Urothelium cell line (cell line): ENCODE measurements at regions not wholly inside any gene's neighbourhood (a gene's known extent, or its start where the extent isn't known, plus 50 kb on each side); places are given as distances from the start of the nearest gene placed in this dataset.
A peak's percentile ranks its signal among the peaks of the same experiment; 100 is the strongest.

Experiments
- DNase-seq: peaks from one replicate; pipeline ENCODE4 v3.0.0; 2011; ENCODE audit warnings: low spot score, mixed read lengths
- FAIRE-seq: peaks from 2 replicates; lab custom pipeline; 2011; peaks lifted over from hg19 to GRCh38; lab: Jason Lieb, UNC

DNA sequence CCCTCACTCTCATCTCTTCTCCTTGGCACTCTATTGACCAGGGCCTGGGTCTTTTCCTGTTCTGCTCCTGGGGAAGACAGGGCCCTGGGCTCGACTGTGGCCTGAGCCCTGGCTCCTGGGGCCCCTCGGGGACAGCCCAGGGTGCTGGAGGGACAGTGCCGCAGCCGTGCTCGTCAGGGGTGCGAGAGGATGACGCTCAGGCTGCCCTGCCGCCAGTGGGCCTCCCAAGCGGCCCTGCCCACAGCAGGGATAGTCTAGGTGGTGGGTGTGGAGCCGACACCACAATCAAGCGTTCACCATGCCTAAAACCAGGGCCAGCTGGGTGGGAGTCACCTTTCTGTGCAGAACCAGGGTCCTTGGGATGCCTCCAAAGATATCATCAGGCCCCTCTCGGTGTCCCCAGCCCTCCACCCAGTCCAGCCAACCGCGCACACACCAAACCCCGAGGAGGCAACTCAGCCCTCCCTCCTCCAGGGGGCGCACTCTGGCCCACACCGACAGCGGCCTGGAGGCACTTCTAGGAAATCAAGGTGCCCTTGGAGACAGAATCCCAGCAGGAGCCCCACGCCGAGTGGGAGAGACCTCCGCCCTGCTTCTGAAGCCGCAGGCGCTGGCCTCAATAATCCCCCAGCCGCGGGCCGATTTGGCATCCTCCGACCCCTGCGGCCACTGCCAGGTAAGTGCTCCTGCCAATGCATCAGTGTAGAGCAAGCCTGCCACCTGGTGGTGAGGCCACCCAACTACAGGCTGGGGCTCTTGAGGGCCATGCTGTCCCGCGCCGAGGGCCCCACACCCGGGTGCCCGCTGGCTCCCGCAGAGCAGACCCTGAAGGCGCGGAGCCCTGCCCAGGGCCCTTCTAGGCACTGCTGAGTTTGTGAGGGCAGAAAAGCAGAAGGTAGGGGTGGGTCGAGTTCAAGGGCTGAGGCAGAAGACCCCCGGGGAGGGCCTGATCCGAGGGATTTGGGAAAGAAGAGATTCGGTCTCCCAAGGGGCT, 496.4 kb downstream of the BUD13 start:
- peak; percentile 97 for FAIRE-seq
- peak; percentile 90 for DNase-seq

- DNase-seq = peak; percentile 69
- FAIRE-seq = no peak
These were observed 497.2 kb downstream of the BUD13 start for GRCh38 chr11:116275635-116276034.

DNA sequence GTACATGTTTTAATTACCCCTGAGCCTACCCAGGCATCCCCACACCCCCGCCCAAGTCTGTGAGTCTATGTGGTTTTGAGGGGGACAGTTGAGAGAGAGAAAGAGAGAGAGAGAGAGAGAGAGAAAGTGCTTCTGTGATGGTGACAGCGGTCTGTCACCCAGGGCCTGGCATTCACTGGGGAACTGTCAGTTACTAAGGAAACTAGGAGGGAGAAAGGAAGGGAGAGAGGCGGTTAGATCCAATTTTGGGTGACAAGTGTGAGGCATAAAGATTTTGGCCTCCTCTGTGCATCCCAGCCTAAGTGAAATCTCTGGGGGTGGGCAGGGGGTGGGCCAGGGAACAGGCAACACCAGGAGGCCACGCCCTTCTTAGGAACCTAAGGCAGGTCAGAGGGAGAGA, 498.3 kb downstream of the BUD13 start:
- DNase-seq = no peak
- FAIRE-seq = no peak

DNA sequence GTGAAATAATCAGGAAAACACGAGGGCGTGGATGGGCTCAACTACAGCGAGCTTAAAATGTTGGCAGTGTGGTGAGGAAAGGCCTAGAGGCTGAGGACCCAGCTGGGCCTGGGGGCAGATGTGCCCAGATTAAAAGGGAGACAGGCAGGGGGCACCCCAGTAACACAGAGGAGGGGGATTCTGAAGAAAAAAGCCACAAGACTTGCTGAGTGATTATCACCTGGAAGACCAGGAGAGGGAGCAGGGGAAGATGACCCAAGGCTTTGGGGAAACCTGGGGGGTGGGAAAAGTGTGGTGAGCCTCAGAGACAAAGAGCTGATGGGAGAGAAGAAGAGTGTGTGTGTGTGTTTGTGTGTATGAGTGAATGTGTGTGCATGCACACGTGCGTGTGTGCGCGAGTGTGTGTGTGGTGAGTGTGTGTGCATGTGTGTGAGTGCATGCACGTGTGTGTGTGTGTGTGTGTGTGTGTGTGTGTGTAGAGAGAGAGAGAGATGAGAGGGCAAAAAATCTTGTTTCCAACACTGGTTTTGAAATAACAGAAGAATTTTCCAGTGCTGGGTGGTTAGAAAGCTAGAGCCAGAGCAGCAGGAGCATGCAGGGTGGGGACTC, 500.5 kb downstream of the BUD13 start:
- FAIRE-seq (peak; percentile 74), DNase-seq (no peak)

- no peak for FAIRE-seq
- DNase-seq = no peak
These were observed 501.3 kb downstream of the BUD13 start for GRCh38 chr11:116271479-116271878.

- FAIRE-seq (no peak), DNase-seq (no peak)
These were observed 505.6 kb downstream of the BUD13 start for GRCh38 chr11:116267146-116267545.

DNA sequence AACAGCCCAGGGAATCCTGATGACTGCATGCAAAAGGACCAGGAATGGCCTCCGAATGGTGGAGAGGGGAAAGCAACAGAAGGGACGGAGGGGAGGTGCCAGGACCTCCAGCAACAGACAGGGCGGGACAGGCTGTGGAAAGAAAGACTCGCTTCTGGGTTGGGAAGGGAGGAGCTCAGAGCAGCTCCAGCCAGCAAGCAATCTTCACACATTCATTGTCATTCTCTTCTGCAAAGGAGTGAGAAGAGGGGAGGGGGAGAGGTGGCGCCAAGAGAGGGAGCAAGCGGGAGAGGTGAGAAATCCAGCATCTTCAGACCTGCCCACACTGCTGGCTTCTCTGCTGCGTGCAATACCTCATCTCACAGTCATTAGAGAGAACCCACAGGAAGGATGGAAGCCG, 509.0 kb downstream of the BUD13 start:
- FAIRE-seq (no peak), DNase-seq (no peak)

DNA sequence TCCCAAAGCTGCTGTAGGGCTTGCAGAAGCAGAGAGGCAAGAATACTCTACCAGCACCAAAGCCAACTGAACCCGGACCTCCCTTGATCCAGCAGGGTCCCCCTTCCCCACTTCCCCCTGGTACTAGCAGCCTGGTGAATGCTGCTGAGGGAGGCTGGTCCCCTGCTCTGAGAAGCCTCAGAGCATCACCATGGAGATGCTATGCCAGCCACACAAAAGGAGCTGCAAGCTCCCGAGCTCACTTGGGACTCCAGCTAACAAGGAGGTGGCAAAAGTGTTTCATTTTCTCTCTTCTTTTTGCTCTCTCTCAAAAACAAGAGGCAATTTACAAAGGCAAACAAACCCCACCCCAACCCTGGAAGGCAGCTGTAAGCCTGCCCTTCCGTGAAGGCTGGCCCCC, 509.8 kb downstream of the BUD13 start:
- DNase-seq = no peak
- FAIRE-seq = no peak

DNA sequence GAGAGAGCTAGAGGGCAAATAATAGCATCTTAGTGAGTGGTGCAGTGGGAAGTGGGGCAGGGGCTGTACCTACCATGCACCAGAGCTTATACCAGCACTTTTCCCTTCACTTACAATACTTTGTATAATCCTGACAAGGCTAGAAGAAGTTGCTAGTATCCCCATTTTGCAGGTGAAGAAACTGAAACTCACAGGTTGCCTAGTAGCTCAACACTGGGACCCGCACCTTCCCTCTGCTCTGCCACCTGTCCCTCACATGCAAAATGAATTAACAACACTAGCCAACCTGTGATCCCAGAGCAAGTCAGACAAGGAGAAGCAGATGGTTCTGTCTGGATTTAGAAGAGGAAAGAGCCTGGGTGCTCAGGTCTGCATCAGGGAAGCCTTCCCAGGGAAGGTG, 510.4 kb downstream of the BUD13 start:
- no peak for DNase-seq
- FAIRE-seq = no peak

DNA sequence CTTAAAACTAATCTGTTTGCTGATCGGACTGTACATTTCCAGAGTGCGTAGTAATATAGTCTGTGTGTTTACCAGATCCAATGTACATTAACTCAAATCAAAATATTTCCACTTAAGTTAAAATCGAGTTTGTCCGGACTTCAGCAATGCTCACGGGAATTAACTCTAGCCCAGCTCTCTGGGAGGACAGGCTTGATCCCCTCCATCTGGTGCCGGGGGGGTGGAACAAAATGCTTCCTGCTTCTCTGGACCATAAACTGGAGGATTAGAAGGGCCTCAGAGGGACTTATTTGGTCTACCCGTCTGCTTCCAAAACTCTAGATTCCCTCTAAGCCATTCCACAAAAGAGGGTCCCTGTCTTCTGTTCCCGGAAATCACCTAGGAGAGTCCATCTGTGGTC, 511.2 kb downstream of the BUD13 start:
- FAIRE-seq = no peak
- no peak for DNase-seq

GRCh38 chr11:116258821-116259220, 514.0 kb downstream of the BUD13 start:
- DNase-seq = no peak
- no peak for FAIRE-seq

GRCh38 chr11:116257883-116258282, 514.9 kb downstream of the BUD13 start:
- DNase-seq (no peak), FAIRE-seq (no peak)

DNA sequence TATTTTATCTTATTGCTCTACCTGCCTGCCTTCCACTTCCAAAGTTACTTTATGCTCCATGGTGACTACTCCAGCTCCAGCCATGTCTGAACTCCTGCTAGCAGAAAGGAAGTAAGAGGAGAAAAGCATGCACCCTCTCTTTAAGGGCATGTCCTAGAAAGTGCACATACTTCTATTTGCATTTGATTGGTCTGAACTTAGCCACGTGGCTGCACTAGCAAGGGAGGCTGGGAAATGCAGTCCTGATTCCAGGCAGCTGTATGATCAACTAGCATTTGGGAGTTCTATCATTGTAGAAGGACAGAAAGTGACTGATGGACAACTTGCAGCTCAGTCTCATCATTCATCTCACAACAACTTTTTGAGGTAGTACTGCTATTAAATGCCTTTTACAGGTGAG, 515.7 kb downstream of the BUD13 start:
- FAIRE-seq (peak; percentile 50), DNase-seq (no peak)

DNA sequence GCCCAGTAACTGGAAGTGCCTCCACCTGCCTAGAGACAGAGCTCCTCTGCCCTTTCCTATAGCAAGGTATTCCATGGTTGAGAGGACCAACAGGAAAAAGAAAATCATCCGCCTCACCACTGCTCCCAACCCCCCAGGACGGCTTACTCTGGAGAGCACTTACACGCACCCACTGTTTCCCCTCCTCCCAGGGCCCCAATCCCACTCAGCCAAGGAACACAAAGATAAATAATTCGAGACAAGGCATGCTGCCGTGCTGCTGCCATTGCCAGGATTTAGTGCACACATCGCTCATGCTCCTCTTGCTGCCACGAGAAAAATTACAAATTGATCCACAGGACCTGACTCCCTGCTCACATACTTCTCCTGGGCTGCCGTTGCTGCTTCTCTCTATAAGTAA, 516.6 kb downstream of the BUD13 start:
- DNase-seq = no peak
- no peak for FAIRE-seq

GRCh38 chr11:116255321-116255953, 517.4 kb downstream of the BUD13 start:
- DNase-seq (no peak), FAIRE-seq (no peak)

- no peak for FAIRE-seq
- DNase-seq = no peak
These were observed 522.6 kb downstream of the BUD13 start for GRCh38 chr11:116250155-116250554.

DNA sequence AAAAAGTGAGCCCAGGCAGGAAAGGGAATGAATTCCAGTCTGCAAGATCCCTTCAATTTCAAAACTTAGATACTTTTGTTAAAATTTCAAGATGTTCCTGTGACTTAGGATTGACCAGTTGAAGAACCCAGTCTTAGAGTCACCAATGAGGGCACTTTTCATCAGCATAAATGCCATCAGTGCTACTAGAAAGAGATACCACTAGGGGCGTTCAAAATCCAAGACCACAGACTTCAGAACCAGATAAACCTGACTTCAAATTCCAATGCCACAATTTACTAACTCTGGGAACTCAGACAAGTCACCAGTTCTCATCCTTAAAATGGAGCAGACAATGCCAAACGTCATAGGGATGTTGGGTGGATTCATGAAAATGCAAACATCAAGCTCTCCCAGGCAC, 523.2 kb downstream of the BUD13 start:
- FAIRE-seq = no peak
- DNase-seq = no peak

DNA sequence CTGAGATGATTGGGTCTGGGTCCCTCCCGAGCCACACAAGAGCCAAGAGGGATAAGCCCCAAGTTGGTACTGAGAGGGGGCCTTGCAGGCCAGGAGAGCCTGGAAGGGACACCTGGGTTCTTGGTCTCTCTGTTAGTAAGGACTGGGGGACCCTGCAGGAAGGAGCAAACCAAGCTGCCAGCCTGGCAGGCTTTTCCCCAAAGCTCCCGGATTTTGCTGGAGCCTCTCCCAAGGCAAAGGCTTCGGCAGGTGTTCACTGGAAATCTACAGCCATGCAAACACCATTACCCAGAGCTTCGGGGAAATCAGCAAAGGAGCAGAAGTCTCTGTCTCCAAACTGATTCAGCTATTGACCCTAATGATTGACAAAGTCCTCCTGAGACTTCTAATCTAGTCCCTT, 527.9 kb downstream of the BUD13 start:
- DNase-seq = no peak
- no peak for FAIRE-seq

GRCh38 chr11:116244439-116244838, 528.3 kb downstream of the BUD13 start:
- DNase-seq (no peak), FAIRE-seq (no peak)

GRCh38 chr11:116243991-116244390, 528.8 kb downstream of the BUD13 start:
- no peak for DNase-seq
- no peak for FAIRE-seq

- peak; percentile 13 for FAIRE-seq
- DNase-seq = no peak
These were observed 530.8 kb downstream of the BUD13 start for GRCh38 chr11:116242006-116242405.

DNA sequence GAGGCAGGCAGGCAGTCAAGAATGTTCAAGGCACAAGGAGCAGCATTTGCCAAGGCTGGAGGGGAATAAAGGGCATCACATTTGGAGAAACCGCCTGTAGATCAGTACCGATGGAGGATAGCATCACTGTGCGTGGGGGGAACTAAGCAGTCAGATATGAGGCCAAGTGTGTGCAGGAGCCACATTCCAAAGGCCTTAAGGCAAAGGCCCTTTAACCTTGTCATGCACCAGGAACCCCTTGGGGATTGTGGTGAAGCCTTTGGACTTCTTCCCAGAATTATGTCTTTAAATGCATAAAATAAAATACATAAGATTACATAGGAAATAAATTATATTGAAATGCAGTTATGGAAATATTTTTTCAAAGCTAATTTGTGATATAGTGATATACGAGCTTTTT, 532.1 kb downstream of the BUD13 start:
- DNase-seq (peak; percentile 65), FAIRE-seq (no peak)
